ENCODE measurements at regions not wholly inside any gene's neighbourhood (a gene's known extent, or its start where the extent isn't known, plus 50 kb on each side); places are given as distances from the start of the nearest gene placed in this dataset.
"Not testable (repeated sequence)": the region's sequence is repeated elsewhere in the genome, so short reads cannot be mapped to it uniquely, and the experiment has no call there.

DNA sequence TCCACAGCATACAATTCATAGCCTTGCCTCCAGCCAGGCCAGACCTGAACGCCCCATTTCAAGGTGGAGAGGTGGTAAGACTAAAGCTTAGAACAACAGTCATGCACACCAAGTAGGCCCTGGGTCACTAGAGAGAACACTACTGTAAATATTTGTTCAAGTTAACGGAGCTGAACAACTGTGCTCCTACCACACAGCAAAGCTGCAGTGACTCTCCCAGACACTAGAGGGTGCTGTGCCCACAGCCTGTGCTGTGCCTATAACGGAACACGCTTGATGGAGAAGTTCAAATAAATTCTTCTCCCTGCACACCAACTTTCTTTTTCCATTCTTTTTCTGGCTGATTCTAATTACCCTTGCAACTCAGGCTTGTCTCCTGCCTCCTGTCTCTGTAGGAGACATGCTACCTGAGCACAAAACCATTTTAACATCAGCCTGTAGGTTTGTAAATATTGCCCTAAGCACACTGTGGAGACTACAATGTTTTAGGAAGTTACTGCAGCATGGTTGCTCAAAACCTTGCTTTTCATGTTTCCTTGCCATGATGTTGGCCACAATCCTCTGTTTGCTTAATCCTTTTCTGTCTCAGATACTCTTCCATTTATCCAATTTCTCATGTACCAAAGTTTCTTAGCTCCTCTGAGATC is 103.1 kb upstream of the TERB2 start:
- not testable (repeated sequence) for H3K9me3 Mint-ChIP-seq; H3K9me3 ChIP-seq (ENCODE audit: control insufficient read depth in 1 of 2, low read length in 2 of 2); H3K4me3 ChIP-seq (ENCODE audit: low read length in 2 of 2); H3K27me3 ChIP-seq (ENCODE audit: insufficient read depth, low read length); H3K27ac Mint-ChIP-seq; H3K27ac ChIP-seq (ENCODE audit: low read depth, low read length); H3K4me1 ChIP-seq (ENCODE audit: insufficient read depth, low read length); H3K27me3 Mint-ChIP-seq; H3K36me3 ChIP-seq (ENCODE audit: insufficient read depth, low read length); H3K36me3 Mint-ChIP-seq
- peak; percentile 50 to 64 (median 60) for DNase-seq
- H3K4me3 Mint-ChIP-seq, result peak overlapping the region in 6 of 8 donors; percentile 4 to 62 (median 29)
- intact Hi-C loops (cut with micrococcal nuclease), result loop anchor here (2.0 to 5.0 kb wide), 4 partner anchors 69 to 275 kb away; no protein-coding TSS in a partner anchor
- CTCF ChIA-PET (ENCODE audit: partially characterized antibody), result interaction anchor here (0.7 to 2.3 kb wide), 17 partner anchors 9 to 274 kb away, joined by 3 to 35 read pairs (median 4); no protein-coding TSS in a partner anchor
- POLR2A ChIA-PET (ENCODE audit: partially characterized antibody), result interaction anchor here (0.6 kb wide), 1 partner anchor 769 kb away, joined by 3 read pairs; no protein-coding TSS in a partner anchor
- peaks cover 3 to 12% (median 5%) of the 10 kb centered on the region in 4 donors for H3K4me1 Mint-ChIP-seq

DNA sequence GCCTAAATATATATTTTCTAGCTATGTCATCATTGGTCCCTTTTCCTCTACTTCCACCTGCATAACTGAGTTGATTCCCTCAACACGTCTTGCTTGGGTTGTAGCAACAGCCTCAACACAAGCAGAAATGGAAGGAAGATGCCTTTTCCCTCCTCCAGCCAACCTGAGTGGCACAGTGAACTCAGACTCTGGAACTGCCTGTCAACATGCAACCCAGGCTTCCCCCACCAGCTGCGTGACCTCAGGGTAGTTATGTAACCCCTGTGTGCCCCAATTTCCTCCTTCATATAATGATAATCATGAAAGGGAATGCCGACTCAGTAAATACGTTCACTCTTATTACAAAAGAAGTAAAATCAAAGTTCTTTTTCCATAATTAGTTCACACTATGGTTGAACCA is 101.8 kb upstream of the TERB2 start:
- H3K36me3 Mint-ChIP-seq; DNase-seq; H3K27ac ChIP-seq (ENCODE audit: low read depth, low read length); H3K4me1 ChIP-seq (ENCODE audit: insufficient read depth, low read length); H3K4me3 Mint-ChIP-seq; H3K4me3 ChIP-seq (ENCODE audit: low read length in 2 of 2); H3K27me3 Mint-ChIP-seq; H3K9me3 ChIP-seq (ENCODE audit: control insufficient read depth in 1 of 2, low read length in 2 of 2); H3K27me3 ChIP-seq (ENCODE audit: insufficient read depth, low read length); H3K9me3 Mint-ChIP-seq; POLR2A ChIA-PET (ENCODE audit: partially characterized antibody); H3K36me3 ChIP-seq (ENCODE audit: insufficient read depth, low read length): not testable (repeated sequence)
- intact Hi-C loops (cut with micrococcal nuclease), result loop anchor here (5.0 kb wide), 1 partner anchor 262 kb away; no protein-coding TSS in a partner anchor
- CTCF ChIA-PET (ENCODE audit: partially characterized antibody), result interaction anchor here (1.4 to 2.3 kb wide), 3 partner anchors 41 to 182 kb away, joined by 5 to 35 read pairs (median 9); no protein-coding TSS in a partner anchor
- H3K27ac Mint-ChIP-seq, result peak overlapping the region in 1 of 7 donors; percentile 69
- H3K4me1 Mint-ChIP-seq, result peaks cover 3 to 12% (median 5%) of the 10 kb centered on the region in 4 donors

DNA sequence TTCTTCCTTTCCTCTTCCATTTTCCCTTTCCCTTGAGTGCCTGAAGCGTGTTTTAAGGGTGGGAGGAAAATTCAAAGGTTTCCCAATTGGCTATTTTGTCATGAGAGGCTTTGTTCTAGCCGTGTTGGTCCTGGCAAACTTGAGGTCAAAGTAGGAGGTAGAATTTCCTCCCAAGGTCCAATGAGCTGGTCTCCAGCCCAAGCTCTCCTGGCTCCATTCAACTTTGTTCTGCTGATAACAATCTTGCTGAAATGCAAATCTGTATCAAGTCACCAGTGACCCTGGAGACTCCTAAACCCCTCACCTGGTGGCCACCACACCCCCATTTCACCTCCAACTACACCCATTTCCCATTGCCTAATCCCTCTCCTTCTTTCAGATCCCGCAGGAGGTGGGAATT is 100.2 kb upstream of the TERB2 start:
- DNase-seq; CTCF ChIA-PET (ENCODE audit: partially characterized antibody); POLR2A ChIA-PET (ENCODE audit: partially characterized antibody); H3K27ac Mint-ChIP-seq; H3K27me3 Mint-ChIP-seq; H3K4me1 ChIP-seq (ENCODE audit: insufficient read depth, low read length); H3K27me3 ChIP-seq (ENCODE audit: insufficient read depth, low read length); H3K9me3 Mint-ChIP-seq; H3K9me3 ChIP-seq (ENCODE audit: control insufficient read depth in 1 of 2, low read length in 2 of 2); H3K27ac ChIP-seq (ENCODE audit: low read depth, low read length); H3K36me3 ChIP-seq (ENCODE audit: insufficient read depth, low read length); H3K36me3 Mint-ChIP-seq; intact Hi-C loops (cut with micrococcal nuclease); H3K4me3 ChIP-seq (ENCODE audit: low read length in 2 of 2); H3K4me3 Mint-ChIP-seq: not testable (repeated sequence)
- peaks cover 3 to 12% (median 5%) of the 10 kb centered on the region in 4 donors for H3K4me1 Mint-ChIP-seq

DNA sequence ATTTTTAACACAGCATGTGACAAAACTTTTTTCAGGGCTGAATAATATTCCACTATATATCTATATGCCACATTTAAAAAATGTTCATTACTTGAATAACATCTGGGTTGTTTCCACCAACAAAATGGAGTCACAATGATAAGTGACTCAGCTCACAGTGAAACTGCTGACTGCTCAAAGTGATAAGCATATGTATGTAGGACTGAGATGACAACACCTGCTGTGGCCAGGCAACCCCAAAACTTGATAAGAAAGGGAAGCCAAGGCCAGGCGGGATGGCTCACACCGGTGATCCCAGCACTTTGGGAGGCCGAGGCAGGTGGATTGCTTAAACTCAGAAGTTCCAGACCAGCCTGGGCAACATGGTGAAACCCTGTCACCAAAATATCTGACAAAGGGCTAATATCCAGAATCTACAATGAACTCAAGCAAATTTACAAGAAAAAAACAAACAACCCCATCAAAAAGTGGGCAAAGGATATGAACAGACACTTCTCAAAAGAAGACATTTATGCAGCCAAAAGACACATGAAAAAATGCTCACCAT is 99.2 kb upstream of the TERB2 start:
- H3K27ac ChIP-seq (ENCODE audit: low read depth, low read length); H3K4me3 Mint-ChIP-seq; POLR2A ChIA-PET (ENCODE audit: partially characterized antibody); DNase-seq; H3K27ac Mint-ChIP-seq; H3K9me3 ChIP-seq (ENCODE audit: control insufficient read depth in 1 of 2, low read length in 2 of 2); H3K4me1 ChIP-seq (ENCODE audit: insufficient read depth, low read length); CTCF ChIA-PET (ENCODE audit: partially characterized antibody); H3K36me3 ChIP-seq (ENCODE audit: insufficient read depth, low read length); H3K27me3 ChIP-seq (ENCODE audit: insufficient read depth, low read length); H3K27me3 Mint-ChIP-seq; H3K9me3 Mint-ChIP-seq; intact Hi-C loops (cut with micrococcal nuclease); H3K36me3 Mint-ChIP-seq; H3K4me3 ChIP-seq (ENCODE audit: low read length in 2 of 2): not testable (repeated sequence)
- H3K4me1 Mint-ChIP-seq, result peaks cover 3 to 12% (median 5%) of the 10 kb centered on the region in 4 donors

DNA sequence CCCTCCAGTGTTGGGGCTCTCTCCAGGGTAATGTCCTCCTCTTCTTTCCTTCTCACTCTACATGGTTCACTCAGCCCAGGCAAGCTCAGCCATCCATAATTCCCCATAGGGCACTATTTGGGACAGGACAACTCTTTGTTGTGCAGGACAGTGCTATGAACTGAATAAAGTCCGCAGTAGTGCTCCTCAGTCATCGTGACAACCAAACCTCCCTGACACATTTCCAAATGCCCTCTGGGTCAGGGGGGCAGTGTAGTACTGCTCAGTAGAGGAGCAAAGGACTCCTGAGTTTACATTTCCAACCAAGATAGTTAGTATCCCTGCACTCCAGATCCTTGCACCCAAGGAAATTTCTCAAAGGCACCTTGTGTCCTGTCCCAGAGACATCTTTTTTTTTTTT is 97.4 kb upstream of the TERB2 start:
- H3K36me3 Mint-ChIP-seq; H3K4me1 ChIP-seq (ENCODE audit: insufficient read depth, low read length); H3K4me3 ChIP-seq (ENCODE audit: low read length in 2 of 2); H3K27me3 ChIP-seq (ENCODE audit: insufficient read depth, low read length); H3K4me1 Mint-ChIP-seq; DNase-seq; CTCF ChIA-PET (ENCODE audit: partially characterized antibody); H3K27me3 Mint-ChIP-seq; H3K27ac ChIP-seq (ENCODE audit: low read depth, low read length); POLR2A ChIA-PET (ENCODE audit: partially characterized antibody); H3K4me3 Mint-ChIP-seq; H3K9me3 ChIP-seq (ENCODE audit: control insufficient read depth in 1 of 2, low read length in 2 of 2); H3K36me3 ChIP-seq (ENCODE audit: insufficient read depth, low read length); intact Hi-C loops (cut with micrococcal nuclease): not testable (repeated sequence)
- H3K27ac Mint-ChIP-seq, result peak overlapping the region in 1 of 7 donors; percentile 16
- H3K9me3 Mint-ChIP-seq, result peaks cover 0 to 12% (median 3%) of the 10 kb centered on the region in 8 donors

DNA sequence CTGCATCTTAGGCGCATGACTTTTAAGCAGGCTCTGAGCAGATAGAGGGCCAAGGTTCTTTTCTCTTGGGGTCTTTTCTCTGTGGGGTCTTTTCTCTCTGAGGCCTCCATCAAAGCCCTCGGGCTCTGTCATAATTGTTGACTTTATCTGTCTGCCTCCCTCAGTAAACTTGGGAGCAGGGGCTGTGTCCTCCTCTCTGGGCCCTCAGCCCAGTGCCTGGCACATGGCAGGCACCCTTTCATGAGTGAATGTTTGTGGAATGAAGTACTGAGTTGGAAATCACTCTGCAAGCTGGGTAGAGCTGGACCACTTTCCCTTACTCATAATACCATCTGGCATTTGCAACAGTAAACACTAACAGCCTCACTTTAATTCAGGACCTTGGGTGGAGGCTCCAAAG is 96.3 kb upstream of the TERB2 start:
- H3K4me1 Mint-ChIP-seq; H3K36me3 Mint-ChIP-seq; H3K4me3 Mint-ChIP-seq; H3K9me3 ChIP-seq (ENCODE audit: control insufficient read depth in 1 of 2, low read length in 2 of 2); H3K27me3 ChIP-seq (ENCODE audit: insufficient read depth, low read length); CTCF ChIA-PET (ENCODE audit: partially characterized antibody); H3K27ac Mint-ChIP-seq; H3K27ac ChIP-seq (ENCODE audit: low read depth, low read length); H3K4me1 ChIP-seq (ENCODE audit: insufficient read depth, low read length); H3K4me3 ChIP-seq (ENCODE audit: low read length in 2 of 2); H3K36me3 ChIP-seq (ENCODE audit: insufficient read depth, low read length); POLR2A ChIA-PET (ENCODE audit: partially characterized antibody); H3K27me3 Mint-ChIP-seq; intact Hi-C loops (cut with micrococcal nuclease); DNase-seq: not testable (repeated sequence)
- H3K9me3 Mint-ChIP-seq, result peaks cover 0 to 12% (median 3%) of the 10 kb centered on the region in 8 donors

DNA sequence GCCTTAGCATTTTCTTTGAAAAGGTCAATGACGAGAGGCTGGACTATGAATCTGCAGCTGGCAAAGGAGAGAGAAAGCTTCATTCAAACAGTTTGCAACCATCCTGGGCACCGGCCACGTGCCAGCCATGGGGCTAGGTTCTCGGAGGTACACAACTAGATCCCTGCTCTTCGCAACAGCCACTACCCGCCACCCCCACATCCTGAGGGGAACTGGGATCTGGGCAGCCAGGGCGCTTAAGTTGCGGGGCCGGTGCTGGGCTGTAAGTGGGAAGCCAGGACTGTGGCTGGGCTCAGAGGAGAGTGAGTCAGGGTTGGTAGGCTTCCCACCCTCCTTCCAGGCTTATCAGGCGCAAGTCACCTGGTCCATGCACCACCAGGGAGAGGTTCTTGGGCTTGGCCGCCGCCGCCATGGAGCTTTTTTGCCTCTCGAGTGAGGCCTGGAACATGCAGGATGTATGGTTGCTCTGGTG is 95.0 kb upstream of the TERB2 start:
- CTCF ChIA-PET (ENCODE audit: partially characterized antibody), result no interaction called here
- H3K27ac Mint-ChIP-seq, result no peak overlapping the region
- H3K27me3 ChIP-seq (ENCODE audit: insufficient read depth, low read length), result no peaks in the 10 kb centered on the region

More for the DNA sequence above, 95.0 kb upstream of the TERB2 start:
- no peaks in the 10 kb centered on the region for H3K4me1 ChIP-seq (ENCODE audit: insufficient read depth, low read length)
- no peaks in the 10 kb centered on the region for H3K36me3 ChIP-seq (ENCODE audit: insufficient read depth, low read length)
- peaks cover 0 to 6% of the 10 kb centered on the region in 2 donors for H3K36me3 Mint-ChIP-seq
- no peak overlapping the region for H3K4me3 Mint-ChIP-seq
- H3K4me3 ChIP-seq (ENCODE audit: low read length in 2 of 2), result no peak overlapping the region
- no peaks in the 10 kb centered on the region for H3K4me1 Mint-ChIP-seq
- intact Hi-C loops (cut with micrococcal nuclease), result no loop called here
- DNase-seq, result no peak
- POLR2A ChIA-PET (ENCODE audit: partially characterized antibody), result no interaction called here
- H3K27ac ChIP-seq (ENCODE audit: low read depth, low read length), result no peak overlapping the region
- no peaks in the 10 kb centered on the region for H3K9me3 ChIP-seq (ENCODE audit: control insufficient read depth in 1 of 2, low read length in 2 of 2)
- peaks cover under 1 to 3% of the 10 kb centered on the region in 2 donors for H3K27me3 Mint-ChIP-seq
- peaks cover 0 to 12% (median 3%) of the 10 kb centered on the region in 8 donors for H3K9me3 Mint-ChIP-seq
